HEK293 (cell line): ENCODE measurements at regions not wholly inside any gene's neighbourhood (a gene's known extent, or its start where the extent isn't known, plus 50 kb on each side); places are given as distances from the start of the nearest gene placed in this dataset.

ENCODE experiments used
- CTCF ChIA-PET: fragments of 350-600 bp; formaldehyde crosslinking; extraction: SDS; loops from one replicate; lab custom pipeline; 2021; ENCODE audit warnings: antibody characterized with exemption; lab: Yijun Ruan, JAX
- POLR2A ChIA-PET: fragments of 300-600 bp; formaldehyde crosslinking; extraction: SDS; loops from one replicate; lab custom pipeline; 2020; ENCODE audit warnings: antibody characterized with exemption, inconsistent platforms; lab: Yijun Ruan, JAX
- H3K27ac ChIP-seq: fragments of 200-500 bp; sonication (Bioruptor generic); 2 replicates; pipeline ENCODE4 v1.5.1; 2014; ENCODE audit warnings: low read depth, low read length, control low read depth, inconsistent platforms; ENCODE audit errors: extremely low read depth
- H3K36me3 ChIP-seq, 2 experiments: fragments of 200-500 bp in 1 of 2; sonication (Bioruptor generic) in 1 of 2; 1 replicate in 1 of 2; 2 replicates in 1 of 2; pipeline ENCODE4 v1.5.1; 2014 to 2017; ENCODE audit warnings: inconsistent platforms in 2 of 2, low read length in 2 of 2; ENCODE audit not compliant: control insufficient read depth in 2 of 2, insufficient read depth in 1 of 2
- H3K4me1 ChIP-seq: fragments of 200-500 bp; sonication (Bioruptor generic); 2 replicates; pipeline ENCODE4 v1.5.1; 2014; ENCODE audit warnings: mild to moderate bottlenecking, low read length, inconsistent platforms; ENCODE audit not compliant: control insufficient read depth, insufficient read depth
- H3K4me3 ChIP-seq: 2 replicates; pipeline ENCODE4 v1.5.1; 2011; ENCODE audit warnings: low read depth, mild to moderate bottlenecking, control low read depth, low read length, moderate library complexity
- H3K9me3 ChIP-seq: fragments of 200-500 bp; sonication (Bioruptor generic); 2 replicates; pipeline ENCODE4 v1.5.1; 2014; ENCODE audit warnings: low read depth, low read length, inconsistent platforms; ENCODE audit not compliant: control insufficient read depth, insufficient read depth
- GLIS1 ChIP-seq: fragments of 450-650 bp; formaldehyde crosslinking; IDR thresholded peaks from 2 replicates; pipeline ENCODE4 v1.5.1; 2016; ENCODE audit warnings: missing biosample characterization, missing genetic modification characterization
- GLIS2 ChIP-seq: fragments of 450-650 bp; formaldehyde crosslinking; IDR thresholded peaks from 2 replicates; pipeline ENCODE4 v1.5.1; 2016; ENCODE audit warnings: missing biosample characterization, missing genetic modification characterization
- HOXD13 ChIP-seq: sonication (generic); formaldehyde crosslinking; IDR thresholded peaks from 2 replicates; pipeline ENCODE4 v1.8.0; 2022; ENCODE audit warnings: missing genetic modification reagents, borderline replicate concordance
- INSM2 ChIP-seq: fragments of 450-650 bp; formaldehyde crosslinking; IDR thresholded peaks from 2 replicates; pipeline ENCODE4 v1.5.1; 2016; ENCODE audit warnings: missing biosample characterization, missing genetic modification characterization
- MEIS1 ChIP-seq: sonication (generic); formaldehyde crosslinking; IDR thresholded peaks from 2 replicates; pipeline ENCODE4 v1.8.1; 2022; ENCODE audit warnings: missing genetic modification reagents, mild to moderate bottlenecking, borderline replicate concordance
- MYNN ChIP-seq: fragments of 450-650 bp; formaldehyde crosslinking; IDR thresholded peaks from 2 replicates; pipeline ENCODE4 v1.5.1; 2016; ENCODE audit warnings: missing biosample characterization, missing genetic modification characterization, borderline replicate concordance
- MZF1 ChIP-seq: fragments of 450-650 bp; formaldehyde crosslinking; IDR thresholded peaks from 2 replicates; pipeline ENCODE4 v1.5.1; 2017; ENCODE audit warnings: missing biosample characterization, missing genetic modification characterization, borderline replicate concordance
- ZBTB1 ChIP-seq: fragments of 450-650 bp; formaldehyde crosslinking; IDR thresholded peaks from 2 replicates; pipeline ENCODE4 v1.5.1; 2016; ENCODE audit warnings: missing biosample characterization, missing genetic modification characterization
- ZBTB11 ChIP-seq: fragments of 450-650 bp; formaldehyde crosslinking; conservative IDR thresholded peaks from 2 replicates; pipeline ENCODE4 v1.5.1; 2016; ENCODE audit warnings: low read depth, missing biosample characterization, missing genetic modification characterization
- ZBTB17 ChIP-seq: fragments of 450-650 bp; formaldehyde crosslinking; IDR thresholded peaks from 2 replicates; pipeline ENCODE4 v1.5.1; 2016; ENCODE audit warnings: missing biosample characterization, missing genetic modification characterization
- ZFHX2 ChIP-seq: fragments of 450-650 bp; formaldehyde crosslinking; conservative IDR thresholded peaks from 2 replicates; pipeline ENCODE4 v1.5.1; 2016; ENCODE audit warnings: missing biosample characterization, missing genetic modification characterization
- ZIC2 ChIP-seq: fragments of 450-650 bp; formaldehyde crosslinking; IDR thresholded peaks from 2 replicates; pipeline ENCODE4 v1.5.1; 2016; ENCODE audit warnings: missing biosample characterization, missing genetic modification characterization
- ZNF112 ChIP-seq: fragments of 450-650 bp; formaldehyde crosslinking; IDR thresholded peaks from 2 replicates; pipeline ENCODE4 v1.5.0; 2017; ENCODE audit warnings: missing biosample characterization, missing genetic modification characterization
- ZNF221 ChIP-seq: fragments of 450-650 bp; formaldehyde crosslinking; IDR thresholded peaks from 2 replicates; pipeline ENCODE4 v1.5.1; 2017; ENCODE audit warnings: missing biosample characterization, missing genetic modification characterization, borderline replicate concordance
- ZNF223 ChIP-seq: fragments of 450-650 bp; formaldehyde crosslinking; IDR thresholded peaks from 2 replicates; pipeline ENCODE4 v1.5.1; 2016; ENCODE audit warnings: missing biosample characterization, missing genetic modification characterization
- ZNF24 ChIP-seq: fragments of 450-650 bp; formaldehyde crosslinking; IDR thresholded peaks from 2 replicates; pipeline ENCODE4 v1.5.1; 2016; ENCODE audit warnings: missing biosample characterization, missing genetic modification characterization
- ZNF274 ChIP-seq, 2 experiments: fragments of 200-500 bp in 1 of 2; fragments of 450-650 bp in 1 of 2; sonication (Bioruptor generic) in 1 of 2; formaldehyde crosslinking in 1 of 2; IDR thresholded peaks; 2 replicates each; pipeline versions ENCODE4 v1.5.1 to v1.6.1; 2014 to 2016; ENCODE audit warnings: borderline replicate concordance in 1 of 2, inconsistent platforms in 1 of 2, low read length in 1 of 2, missing biosample characterization in 1 of 2, missing genetic modification characterization in 1 of 2
- ZNF362 ChIP-seq: fragments of 450-650 bp; formaldehyde crosslinking; IDR thresholded peaks from 2 replicates; pipeline ENCODE4 v1.5.1; 2016; ENCODE audit warnings: missing biosample characterization, missing genetic modification characterization
- ZNF426 ChIP-seq: fragments of 450-650 bp; formaldehyde crosslinking; IDR thresholded peaks from 2 replicates; pipeline ENCODE4 v1.5.1; 2017; ENCODE audit warnings: missing biosample characterization, missing genetic modification characterization, mild to moderate bottlenecking, inconsistent platforms, moderate library complexity
- ZNF548 ChIP-seq: fragments of 450-650 bp; formaldehyde crosslinking; IDR thresholded peaks from 2 replicates; pipeline ENCODE4 v1.5.1; 2016; ENCODE audit warnings: missing biosample characterization, missing genetic modification characterization
- ZNF558 ChIP-seq: fragments of 450-650 bp; formaldehyde crosslinking; IDR thresholded peaks from 2 replicates; pipeline ENCODE4 v1.5.1; 2016; ENCODE audit warnings: missing biosample characterization, missing genetic modification characterization
- ZNF629 ChIP-seq: fragments of 450-650 bp; formaldehyde crosslinking; IDR thresholded peaks from 2 replicates; pipeline ENCODE4 v1.5.1; 2017; ENCODE audit warnings: missing biosample characterization, missing genetic modification characterization
- ZNF707 ChIP-seq: fragments of 450-650 bp; formaldehyde crosslinking; IDR thresholded peaks from 2 replicates; pipeline ENCODE4 v1.5.1; 2016; ENCODE audit warnings: missing biosample characterization, missing genetic modification characterization
- ZNF837 ChIP-seq: fragments of 450-650 bp; formaldehyde crosslinking; IDR thresholded peaks from 2 replicates; pipeline ENCODE4 v1.5.1; 2016; ENCODE audit warnings: missing biosample characterization, missing genetic modification characterization
- TF ChIP-seq, protein P1 (sequence below): fragments of 450-650 bp; formaldehyde crosslinking; IDR thresholded peaks from 2 replicates; pipeline ENCODE4 v1.5.1; 2016; ENCODE audit warnings: missing biosample characterization, missing genetic modification characterization
- TF ChIP-seq, protein P2 (sequence below): fragments of 450-650 bp; IDR thresholded peaks from 2 replicates; pipeline ENCODE4 v1.5.1; 2018; ENCODE audit warnings: missing biosample characterization, missing genetic modification characterization

DNA sequence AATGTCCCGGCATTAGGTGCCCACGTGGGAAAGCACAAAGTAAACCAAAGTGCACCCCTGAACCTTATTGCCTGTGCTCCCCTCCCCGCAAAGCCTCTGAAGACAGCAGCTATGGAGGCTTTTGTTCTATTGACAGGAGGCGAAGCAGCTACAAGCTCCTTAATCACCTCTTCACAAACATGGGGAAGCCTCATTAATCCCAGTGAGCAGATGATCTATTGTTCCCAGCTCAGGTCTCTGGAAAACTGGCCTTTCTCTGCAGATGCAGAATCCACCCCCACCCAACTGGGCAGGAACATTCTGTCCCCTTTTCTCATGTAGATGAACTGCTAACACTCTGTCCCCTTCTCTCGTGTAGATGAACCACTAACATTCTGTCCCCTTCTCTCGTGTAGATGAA, 190.5 kb upstream of the CSF3R start:
- CTCF ChIA-PET: interaction anchor here (1.0 kb wide), 1 partner anchor 28 kb away, joined by 3 read pairs; no protein-coding TSS in a partner anchor
- Histone ChIP-seq H3K9me3 (no peaks in the 10 kb centered on the region), H3K4me1 (no peaks in the 10 kb centered on the region), H3K36me3 (no peaks in the 10 kb centered on the region), H3K4me3 (no peak overlapping the region), H3K27ac (no peak overlapping the region)
- POLR2A ChIA-PET: no interaction called here
- TF ChIP-seq ZNF221 (tag by site-specific recombination): no peak
- no peak for TF ChIP-seq ZNF837 (tag by site-specific recombination)
- TF ChIP-seq INSM2 (tag by site-specific recombination): no peak
- TF ChIP-seq GLIS2: no peak
- no peak for TF ChIP-seq ZNF629 (tag by site-specific recombination)
- TF ChIP-seq, protein P1, sequence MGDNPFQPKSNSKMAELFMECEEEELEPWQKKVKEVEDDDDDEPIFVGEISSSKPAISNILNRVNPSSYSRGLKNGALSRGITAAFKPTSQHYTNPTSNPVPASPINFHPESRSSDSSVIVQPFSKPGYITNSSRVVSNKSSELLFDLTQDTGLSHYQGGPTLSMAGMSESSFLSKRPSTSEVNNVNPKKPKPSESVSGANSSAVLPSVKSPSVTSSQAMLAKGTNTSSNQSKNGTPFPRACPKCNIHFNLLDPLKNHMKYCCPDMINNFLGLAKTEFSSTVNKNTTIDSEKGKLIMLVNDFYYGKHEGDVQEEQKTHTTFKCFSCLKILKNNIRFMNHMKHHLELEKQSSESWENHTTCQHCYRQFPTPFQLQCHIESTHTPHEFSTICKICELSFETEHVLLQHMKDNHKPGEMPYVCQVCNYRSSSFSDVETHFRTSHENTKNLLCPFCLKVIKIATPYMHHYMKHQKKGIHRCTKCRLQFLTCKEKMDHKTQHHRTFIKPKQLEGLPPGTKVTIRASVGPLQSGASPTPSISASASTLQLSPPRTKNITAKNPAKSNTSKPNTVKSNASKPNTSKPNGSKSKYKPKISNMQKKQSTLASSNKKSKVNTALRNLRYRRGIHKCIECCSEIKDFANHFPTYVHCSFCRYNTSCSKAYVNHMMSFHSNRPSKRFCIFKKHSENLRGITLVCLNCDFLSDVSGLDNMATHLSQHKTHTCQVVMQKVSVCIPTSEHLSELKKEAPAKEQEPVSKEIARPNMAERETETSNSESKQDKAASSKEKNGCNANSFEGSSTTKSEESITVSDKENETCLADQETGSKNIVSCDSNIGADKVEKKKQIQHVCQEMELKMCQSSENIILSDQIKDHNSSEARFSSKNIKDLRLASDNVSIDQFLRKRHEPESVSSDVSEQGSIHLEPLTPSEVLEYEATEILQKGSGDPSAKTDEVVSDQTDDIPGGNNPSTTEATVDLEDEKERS (tag by site-specific recombination): no peak
- TF ChIP-seq, protein P2, sequence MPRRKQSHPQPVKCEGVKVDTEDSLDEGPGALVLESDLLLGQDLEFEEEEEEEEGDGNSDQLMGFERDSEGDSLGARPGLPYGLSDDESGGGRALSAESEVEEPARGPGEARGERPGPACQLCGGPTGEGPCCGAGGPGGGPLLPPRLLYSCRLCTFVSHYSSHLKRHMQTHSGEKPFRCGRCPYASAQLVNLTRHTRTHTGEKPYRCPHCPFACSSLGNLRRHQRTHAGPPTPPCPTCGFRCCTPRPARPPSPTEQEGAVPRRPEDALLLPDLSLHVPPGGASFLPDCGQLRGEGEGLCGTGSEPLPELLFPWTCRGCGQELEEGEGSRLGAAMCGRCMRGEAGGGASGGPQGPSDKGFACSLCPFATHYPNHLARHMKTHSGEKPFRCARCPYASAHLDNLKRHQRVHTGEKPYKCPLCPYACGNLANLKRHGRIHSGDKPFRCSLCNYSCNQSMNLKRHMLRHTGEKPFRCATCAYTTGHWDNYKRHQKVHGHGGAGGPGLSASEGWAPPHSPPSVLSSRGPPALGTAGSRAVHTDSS: no peak
- no peak for TF ChIP-seq ZNF274 (IDR thresholded peaks at IDR 0.05; ENCODE audit: low read length)
- TF ChIP-seq ZNF274 (tag by site-specific recombination; IDR thresholded peaks at IDR 0.05; ENCODE audit: borderline replicate concordance): no peak
- TF ChIP-seq ZNF707 (tag by site-specific recombination): no peak
- no peak for TF ChIP-seq ZBTB1
- TF ChIP-seq ZNF362 (tag by site-specific recombination): no peak
- TF ChIP-seq GLIS1 (tag by site-specific recombination): no peak
- no peak for TF ChIP-seq MZF1 (tag by site-specific recombination)
- no peak for TF ChIP-seq ZNF112 (tag by site-specific recombination)
- no peak for TF ChIP-seq ZFHX2
- no peak for TF ChIP-seq ZNF426 (tag by site-specific recombination)
- no peak for TF ChIP-seq ZNF223
- TF ChIP-seq ZBTB17: no peak
- no peak for TF ChIP-seq MEIS1 (CRISPR knock-in tag)

DNA sequence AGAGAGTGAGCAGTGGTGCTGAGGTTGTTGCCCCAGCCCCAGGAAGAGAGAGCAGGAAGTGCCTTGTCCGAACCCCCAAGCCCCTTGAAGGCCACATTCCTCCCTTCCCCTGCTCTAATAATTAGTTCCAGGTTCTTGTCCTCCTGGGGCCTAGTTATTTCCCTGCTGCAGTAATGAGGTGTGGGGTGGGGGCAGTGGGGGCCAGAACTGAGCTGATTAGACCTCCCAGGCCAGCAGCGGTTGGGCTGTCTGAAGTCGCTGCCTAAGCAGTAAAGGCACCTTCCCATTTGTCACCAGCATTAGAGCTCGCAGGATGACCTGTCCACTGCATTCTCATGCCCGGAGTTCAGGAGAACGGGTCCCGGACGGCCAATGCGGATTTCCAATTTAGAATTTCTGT, 186.5 kb upstream of the CSF3R start:
- Histone ChIP-seq H3K4me3 (no peak overlapping the region), H3K9me3 (no peaks in the 10 kb centered on the region), H3K36me3 (no peaks in the 10 kb centered on the region), H3K27ac (no peak overlapping the region), H3K4me1 (no peaks in the 10 kb centered on the region)
- ChIA-PET CTCF (interaction anchor here (0.7 kb wide), 1 partner anchor 19 kb away, joined by 3 read pairs; no protein-coding TSS in a partner anchor), POLR2A (no interaction called here)
- no peak for TF ChIP-seq ZNF558 (tag by site-specific recombination)
- TF ChIP-seq ZIC2 (tag by site-specific recombination): no peak
- no peak for TF ChIP-seq MYNN
- TF ChIP-seq ZNF112 (tag by site-specific recombination): no peak
- no peak for TF ChIP-seq ZBTB11 (tag by site-specific recombination)
- TF ChIP-seq ZNF548 (tag by site-specific recombination): no peak
- TF ChIP-seq ZNF24 (tag by site-specific recombination): no peak
- TF ChIP-seq HOXD13 (CRISPR knock-in tag): no peak
